PFSK-1 (cell line): ENCODE measurements at regions not wholly inside any gene's neighbourhood (a gene's known extent, or its start where the extent isn't known, plus 50 kb on each side); places are given as distances from the start of the nearest gene placed in this dataset.

ENCODE experiments used
- FOXP2 ChIP-seq: optimal IDR thresholded peaks from 2 replicates; pipeline ENCODE3; 2011; ENCODE audit warnings: borderline replicate concordance, control low read depth, inconsistent platforms; ENCODE audit not compliant: insufficient read depth; ENCODE audit errors: extremely low read length, extremely low read depth
- POLR2AphosphoS5 ChIP-seq: IDR thresholded peaks from 2 replicates; pipeline ENCODE4 v1.6.1; 2012; ENCODE audit warnings: low read depth, mild to moderate bottlenecking, control low read depth, low read length, moderate library complexity
- SIN3A ChIP-seq: IDR thresholded peaks from 2 replicates; pipeline ENCODE4 v1.6.1; 2012; ENCODE audit warnings: mild to moderate bottlenecking, low read length, moderate library complexity, borderline replicate concordance; ENCODE audit not compliant: insufficient read depth
- TAF1 ChIP-seq: IDR thresholded peaks from 2 replicates; pipeline ENCODE4 v1.6.1; 2012; ENCODE audit warnings: low read length, control low read depth, borderline replicate concordance; ENCODE audit not compliant: insufficient read depth
- TF ChIP-seq, protein P1 (sequence below), 2 experiments: IDR thresholded peaks; 2 replicates each; pipeline versions ENCODE4 v1.6.1 to v1.8.0; 2011 to 2012; ENCODE audit warnings: low read depth in 2 of 2, low read length in 2 of 2, control low read depth in 1 of 2, inconsistent platforms in 1 of 2, mild to moderate bottlenecking in 1 of 2, moderate library complexity in 1 of 2; ENCODE audit not compliant: insufficient read depth in 1 of 2

DNA sequence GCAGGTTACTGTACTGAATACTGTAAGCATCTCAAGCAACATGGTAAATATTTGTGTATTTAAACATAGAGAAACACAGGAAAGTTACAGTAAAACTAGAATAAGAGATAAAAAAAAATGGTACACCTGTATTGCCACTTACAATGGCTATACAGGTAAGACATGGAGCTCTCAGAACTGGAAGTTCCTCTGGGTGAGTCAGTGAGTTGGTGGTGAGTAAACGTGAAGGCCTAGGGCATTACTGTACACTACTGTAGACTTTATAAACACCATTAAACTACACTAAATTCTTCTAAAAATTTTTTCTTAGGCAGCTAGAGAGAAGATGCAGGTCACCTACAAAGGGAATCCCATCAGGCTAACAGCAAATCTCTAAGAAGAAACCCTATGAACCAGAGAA lies 872.9 kb downstream of the TAF11L14 start:
- TF ChIP-seq POLR2AphosphoS5 (no peak), TAF1 (no peak), SIN3A (no peak), FOXP2 (no peak)
- TF ChIP-seq, protein P1, sequence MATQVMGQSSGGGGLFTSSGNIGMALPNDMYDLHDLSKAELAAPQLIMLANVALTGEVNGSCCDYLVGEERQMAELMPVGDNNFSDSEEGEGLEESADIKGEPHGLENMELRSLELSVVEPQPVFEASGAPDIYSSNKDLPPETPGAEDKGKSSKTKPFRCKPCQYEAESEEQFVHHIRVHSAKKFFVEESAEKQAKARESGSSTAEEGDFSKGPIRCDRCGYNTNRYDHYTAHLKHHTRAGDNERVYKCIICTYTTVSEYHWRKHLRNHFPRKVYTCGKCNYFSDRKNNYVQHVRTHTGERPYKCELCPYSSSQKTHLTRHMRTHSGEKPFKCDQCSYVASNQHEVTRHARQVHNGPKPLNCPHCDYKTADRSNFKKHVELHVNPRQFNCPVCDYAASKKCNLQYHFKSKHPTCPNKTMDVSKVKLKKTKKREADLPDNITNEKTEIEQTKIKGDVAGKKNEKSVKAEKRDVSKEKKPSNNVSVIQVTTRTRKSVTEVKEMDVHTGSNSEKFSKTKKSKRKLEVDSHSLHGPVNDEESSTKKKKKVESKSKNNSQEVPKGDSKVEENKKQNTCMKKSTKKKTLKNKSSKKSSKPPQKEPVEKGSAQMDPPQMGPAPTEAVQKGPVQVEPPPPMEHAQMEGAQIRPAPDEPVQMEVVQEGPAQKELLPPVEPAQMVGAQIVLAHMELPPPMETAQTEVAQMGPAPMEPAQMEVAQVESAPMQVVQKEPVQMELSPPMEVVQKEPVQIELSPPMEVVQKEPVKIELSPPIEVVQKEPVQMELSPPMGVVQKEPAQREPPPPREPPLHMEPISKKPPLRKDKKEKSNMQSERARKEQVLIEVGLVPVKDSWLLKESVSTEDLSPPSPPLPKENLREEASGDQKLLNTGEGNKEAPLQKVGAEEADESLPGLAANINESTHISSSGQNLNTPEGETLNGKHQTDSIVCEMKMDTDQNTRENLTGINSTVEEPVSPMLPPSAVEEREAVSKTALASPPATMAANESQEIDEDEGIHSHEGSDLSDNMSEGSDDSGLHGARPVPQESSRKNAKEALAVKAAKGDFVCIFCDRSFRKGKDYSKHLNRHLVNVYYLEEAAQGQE (IDR thresholded peaks at IDR 0.05; ENCODE audit: insufficient read depth in 1 of 2, low read depth in 2 of 2, low read length in 2 of 2) = no peak

DNA sequence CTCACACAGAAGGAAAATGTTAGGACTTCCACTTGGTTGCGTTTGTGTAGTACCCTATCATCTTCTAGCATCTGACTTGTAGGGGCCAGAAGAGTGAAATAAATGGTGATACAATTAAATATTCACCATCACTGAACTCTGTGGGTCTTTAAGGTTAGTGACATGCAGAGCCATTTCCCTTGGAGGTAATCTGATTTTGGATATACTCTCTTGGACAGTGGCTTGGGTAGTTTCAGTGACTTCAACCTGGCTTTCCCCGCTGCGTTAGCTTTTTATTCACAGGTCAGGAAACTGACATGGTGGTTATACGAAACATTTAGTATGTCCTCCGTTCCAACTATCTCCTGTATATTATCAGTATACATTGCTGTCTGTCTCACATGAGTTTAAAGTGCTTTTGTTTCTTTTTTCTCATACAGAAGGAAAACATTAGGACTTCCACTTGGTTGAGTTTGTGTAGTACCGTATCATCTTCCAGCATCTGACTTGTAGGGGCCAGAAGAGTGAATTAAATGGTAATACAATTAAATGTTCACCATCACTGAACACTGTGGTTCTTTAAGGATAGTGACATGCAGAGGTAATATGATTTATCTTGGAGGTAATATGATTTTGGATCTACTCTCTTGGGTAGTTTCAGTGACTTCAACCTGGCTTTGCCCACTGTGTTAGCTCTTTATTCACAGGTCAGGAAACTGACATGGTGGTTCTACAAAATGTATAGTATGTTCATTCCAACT lies 883.6 kb downstream of the TAF11L14 start:
- no peak for TF ChIP-seq TAF1
- TF ChIP-seq, protein P1 (IDR thresholded peaks at IDR 0.05; ENCODE audit: insufficient read depth in 1 of 2, low read depth in 2 of 2, low read length in 2 of 2) = no peak
- no peak for TF ChIP-seq POLR2AphosphoS5
- TF ChIP-seq FOXP2 = no peak
- TF ChIP-seq SIN3A = no peak

DNA sequence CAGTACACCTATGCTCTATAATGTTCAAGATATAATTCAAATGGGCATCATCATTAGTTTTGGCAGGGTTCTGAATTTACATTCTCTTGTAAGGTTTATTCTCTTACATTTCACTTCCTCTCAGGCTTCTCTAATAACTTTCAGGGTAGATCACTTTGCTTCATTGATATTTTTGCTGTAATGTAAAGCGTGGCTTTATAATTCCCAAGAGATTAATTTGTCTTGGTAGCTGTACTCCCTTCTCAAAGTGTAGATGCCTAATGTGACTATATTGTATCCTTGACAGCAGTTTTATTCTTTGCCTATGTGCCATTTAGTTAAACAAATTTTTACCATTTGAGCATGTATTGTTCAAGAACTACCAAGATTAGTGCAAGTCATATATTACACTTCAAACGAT lies 889.1 kb downstream of the TAF11L14 start:
- TF ChIP-seq, protein P1 (IDR thresholded peaks at IDR 0.05; ENCODE audit: insufficient read depth in 1 of 2, low read depth in 2 of 2, low read length in 2 of 2) = no peak
- TF ChIP-seq SIN3A (no peak), TAF1 (no peak), FOXP2 (no peak), POLR2AphosphoS5 (no peak)

DNA sequence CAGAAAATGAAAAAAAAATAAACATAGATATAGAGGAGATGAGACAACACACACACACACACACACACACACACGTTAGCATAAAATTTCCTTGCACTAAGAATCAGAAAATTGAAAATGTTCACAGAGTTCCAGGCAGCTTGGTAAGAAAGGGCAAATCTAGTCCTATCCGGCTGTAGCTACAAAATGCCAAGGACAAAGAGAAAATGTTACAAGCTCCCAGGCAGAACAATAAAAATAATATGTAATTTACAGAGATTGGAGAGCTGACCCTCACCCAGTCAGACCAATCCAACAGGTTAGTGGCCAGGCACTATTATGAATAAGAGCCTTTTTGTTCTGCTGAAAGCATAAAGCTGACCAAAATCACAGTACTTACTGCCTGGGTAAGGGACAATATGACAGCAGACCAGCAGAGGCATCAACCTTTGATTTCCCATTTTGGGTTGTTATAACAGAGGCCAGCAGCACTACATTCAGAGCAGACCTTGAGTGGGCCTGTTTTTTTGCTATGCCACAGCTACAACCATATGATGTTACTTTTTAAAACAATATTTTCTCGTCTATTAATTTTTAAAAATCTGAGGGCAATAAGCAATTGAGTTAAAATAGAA lies 892.6 kb downstream of the TAF11L14 start:
- TF ChIP-seq FOXP2 (no peak), POLR2AphosphoS5 (no peak), SIN3A (no peak), TAF1 (no peak)
- TF ChIP-seq, protein P1 (IDR thresholded peaks at IDR 0.05; ENCODE audit: insufficient read depth in 1 of 2, low read depth in 2 of 2, low read length in 2 of 2) = no peak
